ENCODE measurements at regions not wholly inside any gene's neighbourhood (a gene's known extent, or its start where the extent isn't known, plus 50 kb on each side); places are given as distances from the start of the nearest gene placed in this dataset.

GRCh38 chr3:162740941-162741596 is 1244.5 kb downstream of the OTOL1 start:
- intact Hi-C loops (cut with DNase I): no loop called here
- no peak overlapping the region for H3K27ac ChIP-seq
- no peak for ATAC-seq

GRCh38 chr3:162742159-162742717 is 1245.6 kb downstream of the OTOL1 start:
- TF ChIP-seq, protein P1, sequence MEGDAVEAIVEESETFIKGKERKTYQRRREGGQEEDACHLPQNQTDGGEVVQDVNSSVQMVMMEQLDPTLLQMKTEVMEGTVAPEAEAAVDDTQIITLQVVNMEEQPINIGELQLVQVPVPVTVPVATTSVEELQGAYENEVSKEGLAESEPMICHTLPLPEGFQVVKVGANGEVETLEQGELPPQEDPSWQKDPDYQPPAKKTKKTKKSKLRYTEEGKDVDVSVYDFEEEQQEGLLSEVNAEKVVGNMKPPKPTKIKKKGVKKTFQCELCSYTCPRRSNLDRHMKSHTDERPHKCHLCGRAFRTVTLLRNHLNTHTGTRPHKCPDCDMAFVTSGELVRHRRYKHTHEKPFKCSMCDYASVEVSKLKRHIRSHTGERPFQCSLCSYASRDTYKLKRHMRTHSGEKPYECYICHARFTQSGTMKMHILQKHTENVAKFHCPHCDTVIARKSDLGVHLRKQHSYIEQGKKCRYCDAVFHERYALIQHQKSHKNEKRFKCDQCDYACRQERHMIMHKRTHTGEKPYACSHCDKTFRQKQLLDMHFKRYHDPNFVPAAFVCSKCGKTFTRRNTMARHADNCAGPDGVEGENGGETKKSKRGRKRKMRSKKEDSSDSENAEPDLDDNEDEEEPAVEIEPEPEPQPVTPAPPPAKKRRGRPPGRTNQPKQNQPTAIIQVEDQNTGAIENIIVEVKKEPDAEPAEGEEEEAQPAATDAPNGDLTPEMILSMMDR (IDR thresholded peaks at IDR 0.05): no peak
- intact Hi-C loops (cut with DNase I): no loop called here
- H3K27ac ChIP-seq: no peak overlapping the region

More at GRCh38 chr3:162740941-162741596, 1244.5 kb downstream of the OTOL1 start:
- no peaks in the 10 kb centered on the region for H3K36me3 ChIP-seq
- no peak for DNase-seq
- TF ChIP-seq, protein P1 (IDR thresholded peaks at IDR 0.05): no peak
- no peaks in the 10 kb centered on the region for H3K9me3 ChIP-seq
- H3K4me1 ChIP-seq: no peaks in the 10 kb centered on the region
- H3K27me3 ChIP-seq: no peaks in the 10 kb centered on the region
- no peak overlapping the region for H3K4me3 ChIP-seq

DNA sequence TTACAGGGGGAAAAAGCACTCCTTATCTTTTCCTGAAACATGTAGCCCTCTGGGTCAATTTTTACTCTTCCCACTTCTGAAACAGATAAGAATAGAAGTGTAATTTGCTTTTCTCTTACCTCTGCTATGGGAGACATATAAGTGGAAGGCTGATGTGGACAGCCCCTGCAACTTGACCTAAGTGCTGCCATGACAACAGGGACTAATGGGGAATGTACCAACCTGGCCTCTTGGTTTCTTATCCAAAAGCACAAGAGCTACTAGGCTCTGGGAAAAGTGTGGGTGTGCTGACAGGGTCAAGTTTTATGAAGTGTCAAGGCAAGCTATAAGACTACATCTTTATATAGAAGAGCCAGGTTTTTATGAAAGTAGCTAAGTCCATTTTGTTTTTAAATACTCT is 1246.5 kb downstream of the OTOL1 start:
- no peaks in the 10 kb centered on the region for H3K36me3 ChIP-seq
- DNase-seq (no peak), ATAC-seq (no peak)
- TF ChIP-seq, protein P1 (IDR thresholded peaks at IDR 0.05): no peak
- intact Hi-C loops (cut with DNase I): no loop called here
- no peaks in the 10 kb centered on the region for H3K9me3 ChIP-seq
- no peaks in the 10 kb centered on the region for H3K4me1 ChIP-seq
- no peak overlapping the region for H3K4me3 ChIP-seq
- H3K27me3 ChIP-seq: no peaks in the 10 kb centered on the region
- H3K27ac ChIP-seq: no peak overlapping the region

More at GRCh38 chr3:162742159-162742717, 1245.6 kb downstream of the OTOL1 start:
- Histone ChIP-seq H3K27me3 (no peaks in the 10 kb centered on the region), H3K4me3 (no peak overlapping the region), H3K36me3 (no peaks in the 10 kb centered on the region), H3K4me1 (no peaks in the 10 kb centered on the region), H3K9me3 (no peaks in the 10 kb centered on the region)
- no peak for ATAC-seq
- no peak for DNase-seq

- no peak for ATAC-seq
- Histone ChIP-seq H3K4me3 (no peak overlapping the region), H3K27me3 (no peaks in the 10 kb centered on the region), H3K4me1 (no peaks in the 10 kb centered on the region), H3K9me3 (no peaks in the 10 kb centered on the region), H3K36me3 (no peaks in the 10 kb centered on the region), H3K27ac (no peak overlapping the region)
- TF ChIP-seq, protein P1 (IDR thresholded peaks at IDR 0.05): no peak
- intact Hi-C loops (cut with DNase I): no loop called here
- no peak for DNase-seq
These were observed 1264.2 kb downstream of the OTOL1 start for GRCh38 chr3:162760789-162761188.

DNA sequence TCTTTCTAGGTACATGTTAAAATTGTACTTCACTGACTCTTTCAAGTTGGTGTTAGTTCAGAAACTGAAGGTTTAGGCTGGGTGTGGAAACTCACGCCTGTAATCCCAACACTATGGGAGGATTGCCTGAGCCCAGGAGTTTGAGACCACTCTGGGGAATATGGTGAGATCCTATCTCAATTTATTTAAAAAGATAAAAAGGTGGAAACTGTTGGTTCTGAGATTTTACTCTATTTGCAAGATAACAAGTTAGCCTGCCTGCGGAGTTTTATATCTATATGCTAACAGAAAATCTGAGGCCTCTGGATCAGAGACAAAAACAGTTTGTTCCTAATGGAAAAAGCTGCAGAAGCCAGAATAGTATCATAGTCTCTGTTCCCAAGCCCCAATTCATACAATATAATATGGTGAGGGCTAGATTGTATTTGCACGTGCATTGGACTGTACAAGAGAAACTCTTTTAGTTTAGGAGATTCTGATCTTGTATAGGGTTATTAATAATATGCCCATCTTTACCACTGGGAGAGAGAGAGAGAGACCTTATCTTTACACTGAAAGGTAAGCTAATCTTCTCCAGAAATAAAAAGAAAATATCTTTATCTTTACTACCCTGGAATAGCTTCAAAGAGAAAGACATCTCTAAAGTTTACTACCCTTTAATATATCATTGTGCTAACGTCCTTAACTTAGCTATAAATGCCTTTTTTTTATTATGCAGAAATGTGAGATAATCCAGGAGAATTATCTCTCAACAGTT is 1267.6 kb downstream of the OTOL1 start:
- H3K4me3 ChIP-seq: no peak overlapping the region
- H3K36me3 ChIP-seq: no peaks in the 10 kb centered on the region
- intact Hi-C loops (cut with DNase I): no loop called here
- no peak overlapping the region for H3K27ac ChIP-seq
- H3K4me1 ChIP-seq: no peaks in the 10 kb centered on the region
- H3K9me3 ChIP-seq: no peaks in the 10 kb centered on the region
- TF ChIP-seq, protein P1 (IDR thresholded peaks at IDR 0.05): no peak
- no peak for DNase-seq
- ATAC-seq: no peak
- no peaks in the 10 kb centered on the region for H3K27me3 ChIP-seq

Data from upper lobe of right lung (tissue), 1 donor.